ENCODE measurements at regions not wholly inside any gene's neighbourhood (a gene's known extent, or its start where the extent isn't known, plus 50 kb on each side); places are given as distances from the start of the nearest gene placed in this dataset.
A peak's percentile ranks its signal among the peaks of the same experiment; 100 is the strongest.
"Not testable (repeated sequence)": the region's sequence is repeated elsewhere in the genome, so short reads cannot be mapped to it uniquely, and the experiment has no call there.

DNA sequence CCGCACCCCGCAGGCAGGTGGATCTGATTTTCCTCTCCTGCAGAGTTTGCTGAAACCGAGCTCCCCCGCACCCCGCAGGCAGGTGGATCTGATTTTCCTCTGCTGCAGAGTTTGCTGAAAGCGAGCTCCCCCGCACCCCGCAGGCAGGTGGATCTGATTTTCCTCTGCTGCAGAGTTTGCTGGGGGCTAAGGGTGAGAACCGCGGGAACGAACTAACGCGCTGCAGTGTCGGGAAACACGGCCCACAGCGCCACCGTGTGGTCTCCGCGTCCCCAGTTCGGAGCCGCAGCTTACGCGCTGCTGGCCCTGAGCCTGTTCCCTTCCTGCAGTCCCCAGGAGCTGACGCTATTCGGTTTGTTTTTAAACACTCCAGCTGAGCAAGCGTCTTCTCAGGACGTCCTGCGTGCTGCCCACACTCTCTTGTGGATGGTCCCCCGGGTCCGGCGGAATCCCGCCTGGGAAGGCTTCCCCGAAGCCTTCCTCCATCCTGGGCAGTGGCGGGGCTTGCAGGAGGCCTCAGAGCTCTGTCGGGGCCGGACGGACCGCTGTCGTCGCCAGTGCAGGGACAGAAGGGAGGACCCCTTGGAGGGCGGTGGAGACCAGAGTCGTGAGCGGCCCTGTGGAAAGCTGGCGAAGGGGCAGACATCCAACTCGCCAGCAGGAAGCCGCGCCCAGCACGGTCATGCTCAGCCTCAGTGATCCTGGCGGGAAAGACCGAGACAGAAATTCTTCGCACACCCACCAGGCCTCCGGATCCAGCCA is 121.2 kb upstream of the LPCAT1 start:
- peak; percentile 73 for DNase-seq (ENCODE audit: low read depth)
- TF ChIP-seq, protein P1, sequence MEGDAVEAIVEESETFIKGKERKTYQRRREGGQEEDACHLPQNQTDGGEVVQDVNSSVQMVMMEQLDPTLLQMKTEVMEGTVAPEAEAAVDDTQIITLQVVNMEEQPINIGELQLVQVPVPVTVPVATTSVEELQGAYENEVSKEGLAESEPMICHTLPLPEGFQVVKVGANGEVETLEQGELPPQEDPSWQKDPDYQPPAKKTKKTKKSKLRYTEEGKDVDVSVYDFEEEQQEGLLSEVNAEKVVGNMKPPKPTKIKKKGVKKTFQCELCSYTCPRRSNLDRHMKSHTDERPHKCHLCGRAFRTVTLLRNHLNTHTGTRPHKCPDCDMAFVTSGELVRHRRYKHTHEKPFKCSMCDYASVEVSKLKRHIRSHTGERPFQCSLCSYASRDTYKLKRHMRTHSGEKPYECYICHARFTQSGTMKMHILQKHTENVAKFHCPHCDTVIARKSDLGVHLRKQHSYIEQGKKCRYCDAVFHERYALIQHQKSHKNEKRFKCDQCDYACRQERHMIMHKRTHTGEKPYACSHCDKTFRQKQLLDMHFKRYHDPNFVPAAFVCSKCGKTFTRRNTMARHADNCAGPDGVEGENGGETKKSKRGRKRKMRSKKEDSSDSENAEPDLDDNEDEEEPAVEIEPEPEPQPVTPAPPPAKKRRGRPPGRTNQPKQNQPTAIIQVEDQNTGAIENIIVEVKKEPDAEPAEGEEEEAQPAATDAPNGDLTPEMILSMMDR (conservative IDR thresholded peaks at IDR 0.05; ENCODE audit: low read length), result peak; percentile 81
- H3K4me3 ChIP-seq (ENCODE audit: low read length), result peak overlapping the region; percentile 40

DNA sequence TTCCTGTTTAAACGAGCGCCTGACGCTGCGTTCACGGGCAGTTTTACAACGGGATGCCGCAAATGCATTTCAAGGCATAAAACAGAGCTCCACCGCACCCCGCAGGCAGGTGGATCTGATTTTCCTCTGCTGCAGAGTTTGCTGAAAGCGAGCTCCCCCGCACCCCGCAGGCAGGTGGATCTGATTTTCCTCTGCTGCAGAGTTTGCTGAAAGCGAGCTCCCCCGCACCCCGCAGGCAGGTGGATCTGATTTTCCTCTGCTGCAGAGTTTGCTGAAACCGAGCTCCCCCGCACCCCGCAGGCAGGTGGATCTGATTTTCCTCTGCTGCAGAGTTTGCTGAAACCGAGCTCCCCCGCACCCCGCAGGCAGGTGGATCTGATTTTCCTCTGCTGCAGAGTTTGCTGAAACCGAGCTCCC is 120.6 kb upstream of the LPCAT1 start:
- H3K4me3 ChIP-seq (ENCODE audit: low read length); DNase-seq (ENCODE audit: low read depth): not testable (repeated sequence)

DNA sequence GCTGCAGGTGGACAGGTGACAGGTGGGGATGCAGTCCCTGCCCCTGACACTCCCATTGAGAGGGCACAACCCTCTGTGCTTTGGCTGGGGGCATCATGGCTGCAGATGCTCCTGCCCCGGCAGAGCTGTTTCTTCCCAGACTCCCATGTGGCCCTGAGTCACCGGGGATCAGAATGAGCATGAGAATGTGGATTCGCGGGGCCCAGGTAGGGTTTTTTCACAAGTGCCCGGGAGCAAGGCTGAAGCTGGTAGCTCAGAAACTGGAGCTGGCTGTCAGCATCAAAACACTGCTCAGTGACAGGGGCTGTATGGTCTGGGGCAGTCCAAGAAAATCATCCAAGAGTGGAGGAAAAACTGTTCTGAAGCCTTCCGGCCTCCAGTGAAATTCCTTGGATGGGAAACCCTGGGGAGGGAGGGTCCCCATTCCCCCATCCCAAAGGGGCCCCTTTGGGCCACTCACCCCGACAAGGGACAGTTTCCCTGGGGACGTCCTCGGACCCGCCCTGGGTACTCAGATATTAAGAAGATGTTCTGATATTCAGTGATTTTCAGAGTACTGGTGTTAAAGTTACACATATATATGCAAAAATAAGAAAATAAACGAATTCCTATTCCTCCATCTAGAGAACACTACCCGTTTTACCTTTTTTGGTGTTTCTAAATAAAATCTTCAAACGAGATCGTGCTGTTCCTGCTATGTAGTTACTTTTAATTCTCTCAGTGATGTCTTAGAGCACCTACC is 120.1 kb upstream of the LPCAT1 start:
- no peak overlapping the region for H3K4me3 ChIP-seq (ENCODE audit: low read length)
- no peak for DNase-seq (ENCODE audit: low read depth)
- TF ChIP-seq, protein P1 (conservative IDR thresholded peaks at IDR 0.05; ENCODE audit: low read length), result no peak

DNA sequence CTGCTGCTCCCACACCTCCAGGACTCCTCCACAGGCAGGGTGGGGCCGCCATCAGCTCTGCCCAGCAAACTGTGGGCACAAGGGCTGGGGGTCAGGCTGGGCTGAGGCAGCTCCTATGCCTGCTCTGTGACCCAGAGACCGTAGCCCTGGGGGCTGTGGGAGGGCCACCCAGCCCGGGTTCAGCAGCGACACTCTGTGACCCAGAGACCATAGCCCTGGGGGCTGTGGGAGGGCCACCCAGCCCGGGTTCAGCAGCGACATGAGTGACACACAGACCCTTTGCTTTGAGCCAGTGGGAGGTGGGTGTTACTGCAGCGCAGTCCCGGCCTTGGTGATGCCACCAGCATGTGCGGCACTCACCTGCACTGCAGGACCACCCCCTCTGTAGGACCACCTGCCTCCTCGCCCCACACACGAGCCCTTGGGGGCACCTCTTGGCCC is 118.9 kb upstream of the LPCAT1 start:
- TF ChIP-seq, protein P1 (conservative IDR thresholded peaks at IDR 0.05; ENCODE audit: low read length), result no peak
- no peak for DNase-seq (ENCODE audit: low read depth)
- no peak overlapping the region for H3K4me3 ChIP-seq (ENCODE audit: low read length)

DNA sequence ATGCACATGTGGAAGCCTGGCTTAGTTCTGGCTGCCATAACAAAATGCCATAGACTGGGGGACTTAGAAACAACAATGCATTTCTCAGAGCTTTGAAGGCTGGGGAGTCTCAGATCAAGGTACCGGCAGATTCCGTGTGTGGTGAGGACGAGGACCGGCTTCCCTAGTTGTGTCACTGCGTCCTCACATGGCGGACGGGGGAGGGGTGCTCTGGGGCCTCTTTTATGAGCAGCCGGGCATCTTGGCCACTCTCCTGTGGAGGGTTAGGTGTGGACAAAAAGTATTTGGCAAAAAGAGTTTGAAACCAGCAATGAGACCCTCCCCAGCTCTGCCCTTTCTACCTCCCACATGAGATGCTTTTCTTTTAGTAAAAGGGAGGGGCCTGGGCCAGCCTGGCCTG is 118.5 kb upstream of the LPCAT1 start:
- TF ChIP-seq, protein P1 (conservative IDR thresholded peaks at IDR 0.05; ENCODE audit: low read length), result no peak
- no peak for DNase-seq (ENCODE audit: low read depth)
- H3K4me3 ChIP-seq (ENCODE audit: low read length), result no peak overlapping the region

DNA sequence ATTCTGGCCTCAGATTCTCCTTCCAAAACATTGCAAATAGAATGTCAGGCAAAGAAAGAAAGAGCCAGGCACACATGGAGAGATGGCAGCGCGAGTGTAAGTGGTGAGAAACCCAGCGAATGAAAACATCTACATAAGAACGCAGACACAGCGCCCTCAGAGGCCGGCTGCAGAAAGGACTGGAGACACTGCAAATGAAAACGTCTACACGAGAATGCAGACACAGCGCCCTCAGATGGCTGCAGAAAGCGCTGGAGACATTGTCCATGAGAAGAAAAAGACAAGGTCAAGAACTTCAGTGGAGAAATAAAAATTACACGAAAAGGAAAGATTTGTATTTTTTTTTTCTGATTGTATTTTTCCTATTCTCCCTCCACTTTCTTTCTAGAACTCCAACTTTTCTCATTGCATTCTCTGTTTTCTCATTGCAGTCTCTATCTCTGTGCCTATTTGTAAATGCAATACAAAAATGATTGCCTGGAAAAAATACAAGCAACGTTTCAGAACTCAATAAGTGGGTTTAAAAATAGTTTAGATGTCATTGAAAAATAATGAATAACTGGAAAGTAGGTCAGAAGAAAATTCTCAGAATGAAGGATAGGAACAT is 117.9 kb upstream of the LPCAT1 start:
- TF ChIP-seq, protein P1 (conservative IDR thresholded peaks at IDR 0.05; ENCODE audit: low read length), result peak; percentile 99
- peak; percentile 90 for DNase-seq (ENCODE audit: low read depth)
- H3K4me3 ChIP-seq (ENCODE audit: low read length), result no peak overlapping the region

DNA sequence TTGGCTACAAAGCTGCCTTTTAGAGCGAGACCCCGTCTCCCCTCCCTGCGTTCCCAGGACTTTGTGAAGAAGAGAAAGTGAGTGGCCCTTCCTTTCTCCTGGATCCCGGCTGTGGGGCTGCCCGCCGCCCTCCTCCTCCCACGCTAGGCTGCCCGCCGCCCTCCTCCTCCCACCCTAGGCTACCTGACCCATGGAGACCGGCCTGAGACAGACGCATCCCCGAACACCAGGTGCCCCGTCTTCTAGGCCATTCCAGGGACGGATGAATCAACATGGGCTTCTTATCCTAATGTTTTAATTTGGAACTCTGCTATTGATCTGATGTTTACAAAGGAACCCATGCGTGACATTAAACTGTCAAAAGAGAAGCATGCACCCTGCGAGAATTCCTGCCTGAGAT is 117.3 kb upstream of the LPCAT1 start:
- TF ChIP-seq, protein P1 (conservative IDR thresholded peaks at IDR 0.05; ENCODE audit: low read length), result no peak
- no peak for DNase-seq (ENCODE audit: low read depth)
- H3K4me3 ChIP-seq (ENCODE audit: low read length), result no peak overlapping the region

All from AG10803 (cell line).